MM.1S (cell line): ENCODE measurements at regions not wholly inside any gene's neighbourhood (a gene's known extent, or its start where the extent isn't known, plus 50 kb on each side); places are given as distances from the start of the nearest gene placed in this dataset.
"Not testable (repeated sequence)": the region's sequence is repeated elsewhere in the genome, so short reads cannot be mapped to it uniquely, and the experiment has no call there.

Experiments used
- DNase-seq: peaks from one replicate; pipeline ENCODE4 v3.0.0-alpha.2; 2015
- H2AFZ ChIP-seq: fragments of 300-600 bp; sonication (generic); 2 replicates; pipeline ENCODE4 v1.6.0; 2016; ENCODE audit warnings: antibody characterized with exemption, low read length
- H3F3A ChIP-seq: fragments of 300-600 bp; sonication (generic); 2 replicates; pipeline ENCODE4 v1.6.1; 2016; ENCODE audit warnings: mild to moderate bottlenecking, antibody characterized with exemption, low read length, moderate library complexity, mixed read lengths; ENCODE audit not compliant: insufficient read depth
- H3K27ac ChIP-seq: fragments of 300-600 bp; sonication (generic); 2 replicates; pipeline ENCODE4 v1.5.1; 2016; ENCODE audit warnings: mild to moderate bottlenecking, low read length
- H3K27me3 ChIP-seq: fragments of 300-600 bp; sonication (generic); replicated peaks from 2 replicates; pipeline ENCODE4 v1.6.0; 2016; ENCODE audit warnings: low read length; ENCODE audit not compliant: insufficient read depth
- H3K36me3 ChIP-seq: fragments of 300-600 bp; sonication (generic); replicated peaks from 2 replicates; pipeline ENCODE4 v1.6.1; 2016; ENCODE audit warnings: mild to moderate bottlenecking, low read length, mixed read lengths; ENCODE audit not compliant: insufficient read depth
- H3K4me1 ChIP-seq: fragments of 300-600 bp; sonication (generic); 2 replicates; pipeline ENCODE4 v1.6.1; 2016; ENCODE audit warnings: low read length, mixed read lengths
- H3K4me2 ChIP-seq: fragments of 300-600 bp; sonication (generic); 2 replicates; pipeline ENCODE4 v1.6.0; 2016; ENCODE audit warnings: low read depth, low read length
- H3K4me3 ChIP-seq: fragments of 300-600 bp; sonication (generic); 2 replicates; pipeline ENCODE4 v1.5.1; 2016; ENCODE audit warnings: low read length, mixed read lengths
- H3K79me2 ChIP-seq: fragments of 300-600 bp; sonication (generic); 2 replicates; pipeline ENCODE4 v1.6.1; 2016; ENCODE audit warnings: mixed run types, low read length, mixed read lengths
- H3K9ac ChIP-seq: fragments of 300-600 bp; sonication (generic); 2 replicates; pipeline ENCODE4 v1.6.1; 2016; ENCODE audit warnings: low read length, mixed read lengths
- H3K9me2 ChIP-seq: fragments of 300-600 bp; sonication (generic); replicated peaks from 2 replicates; pipeline ENCODE4 v1.6.1; 2016; ENCODE audit warnings: mild to moderate bottlenecking, low read length, mixed read lengths; ENCODE audit not compliant: insufficient read depth
- H3K9me3 ChIP-seq: fragments of 300-600 bp; sonication (generic); replicated peaks from 2 replicates; pipeline ENCODE4 v1.6.1; 2016; ENCODE audit warnings: mild to moderate bottlenecking, low read length, mixed read lengths; ENCODE audit not compliant: insufficient read depth
- H4K20me1 ChIP-seq: fragments of 300-600 bp; sonication (generic); 2 replicates; pipeline ENCODE4 v1.6.1; 2016; ENCODE audit warnings: mild to moderate bottlenecking, low read length, moderate library complexity, mixed read lengths; ENCODE audit not compliant: insufficient read depth
- CTCF ChIP-seq: fragments of 300-600 bp; sonication (generic); IDR thresholded peaks from 2 replicates; pipeline ENCODE4 v1.5.1; 2016; ENCODE audit warnings: antibody characterized with exemption, low read length, mixed read lengths
- EZH2 ChIP-seq: fragments of 300-600 bp; sonication (generic); optimal IDR thresholded peaks from 2 replicates; pipeline ENCODE3; 2017; ENCODE audit warnings: low read depth, mild to moderate bottlenecking, antibody characterized with exemption, low read length, mixed read lengths
- EZH2phosphoT487 ChIP-seq: fragments of 300-600 bp; sonication (generic); IDR thresholded peaks from 2 replicates; pipeline ENCODE4 v1.6.1; 2018; ENCODE audit warnings: antibody characterized with exemption, low read length

GRCh38 chr4:157700898-157701694, 471.7 kb downstream of the GASK1B start:
- Histone ChIP-seq H3K27ac (no peak overlapping the region), H3K4me2 (no peak overlapping the region), H2AFZ (no peak overlapping the region), H3K4me3 (no peak overlapping the region), H3K27me3 (no peaks in the 10 kb centered on the region), H3K9ac (no peak overlapping the region), H3F3A (no peaks in the 10 kb centered on the region), H3K4me1 (no peaks in the 10 kb centered on the region), H3K9me3 (no peaks in the 10 kb centered on the region), H4K20me1 (no peaks in the 10 kb centered on the region), H3K79me2 (no peaks in the 10 kb centered on the region), H3K36me3 (no peaks in the 10 kb centered on the region), H3K9me2 (no peaks in the 10 kb centered on the region)
- no peak for DNase-seq
- no peak for TF ChIP-seq EZH2
- TF ChIP-seq CTCF, result no peak
- no peak for TF ChIP-seq EZH2phosphoT487

DNA sequence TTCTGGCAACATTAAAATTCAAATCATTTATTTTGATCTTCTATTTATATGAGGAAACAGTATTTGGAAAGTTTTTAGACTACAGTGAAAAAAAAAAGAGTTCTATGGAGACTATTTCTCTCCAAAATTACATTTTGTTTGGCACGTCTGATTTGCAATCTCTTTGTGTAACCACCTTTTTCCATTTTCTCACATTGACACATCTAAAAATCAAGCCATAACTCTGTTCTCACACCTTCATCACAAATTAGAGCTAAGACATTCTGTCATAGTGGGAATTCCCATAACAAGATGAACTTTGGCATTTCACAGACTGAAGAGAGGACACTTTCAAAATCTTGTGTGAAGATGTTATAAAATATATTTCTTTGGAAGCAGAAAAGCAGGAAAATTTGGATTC, 468.9 kb downstream of the GRIA2 start:
- Histone ChIP-seq H3K4me3 (no peak overlapping the region), H3K36me3 (no peaks in the 10 kb centered on the region), H3K27me3 (no peaks in the 10 kb centered on the region), H3K79me2 (no peaks in the 10 kb centered on the region), H3K4me1 (no peaks in the 10 kb centered on the region), H3K4me2 (no peak overlapping the region), H2AFZ (no peak overlapping the region), H4K20me1 (no peaks in the 10 kb centered on the region), H3K9me2 (no peaks in the 10 kb centered on the region), H3K9me3 (no peaks in the 10 kb centered on the region), H3K9ac (no peak overlapping the region), H3F3A (no peaks in the 10 kb centered on the region), H3K27ac (no peak overlapping the region)
- DNase-seq, result no peak
- no peak for TF ChIP-seq EZH2phosphoT487

DNA sequence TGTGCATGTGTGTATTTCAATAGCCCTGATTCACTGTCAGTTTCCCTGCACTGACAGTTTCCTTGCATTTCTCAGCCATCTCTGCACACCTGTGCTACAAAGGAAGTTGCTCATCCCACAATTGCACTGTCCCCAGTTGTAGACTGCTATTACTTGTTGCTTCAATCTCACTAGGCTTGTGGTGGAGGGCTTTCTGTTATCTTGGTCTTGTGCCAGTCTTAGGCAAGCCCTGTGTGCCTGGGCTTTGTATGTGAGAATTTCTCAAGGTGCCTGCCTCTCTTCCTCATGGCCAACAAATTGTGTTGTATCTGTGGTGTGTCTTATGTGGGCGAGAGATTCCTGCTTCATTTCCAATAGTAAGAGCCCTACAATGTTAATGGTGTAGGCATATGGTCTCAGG, 467.4 kb downstream of the GRIA2 start:
- Histone ChIP-seq H2AFZ (no peak overlapping the region), H3K9me3 (no peaks in the 10 kb centered on the region), H3K27me3 (no peaks in the 10 kb centered on the region), H3K9me2 (no peaks in the 10 kb centered on the region), H3K79me2 (no peaks in the 10 kb centered on the region), H3F3A (no peaks in the 10 kb centered on the region), H3K9ac (no peak overlapping the region), H3K4me2 (no peak overlapping the region), H3K36me3 (no peaks in the 10 kb centered on the region), H4K20me1 (no peaks in the 10 kb centered on the region), H3K27ac (no peak overlapping the region), H3K4me1 (no peaks in the 10 kb centered on the region), H3K4me3 (no peak overlapping the region)
- no peak for TF ChIP-seq EZH2phosphoT487
- no peak for TF ChIP-seq EZH2
- no peak for TF ChIP-seq CTCF
- DNase-seq, result no peak

DNA sequence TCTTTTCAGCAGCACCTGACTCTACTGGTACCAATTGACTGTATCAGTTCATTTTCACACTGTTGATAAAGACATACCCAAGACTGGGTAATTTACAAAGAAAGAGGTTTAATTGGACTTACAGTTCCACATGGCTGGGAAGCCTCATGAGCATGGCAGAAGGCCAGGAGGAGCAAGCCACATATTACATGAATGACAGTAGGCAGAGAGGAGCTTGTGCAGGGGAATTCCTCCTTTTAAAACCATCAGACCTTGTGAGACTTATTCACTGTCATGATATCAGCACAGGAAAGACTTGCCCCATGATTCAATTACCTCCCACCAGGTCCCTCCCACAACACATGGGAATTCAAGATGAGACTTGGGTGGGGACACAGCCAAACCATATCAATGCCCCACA, 458.8 kb downstream of the GRIA2 start:
- not testable (repeated sequence) for H3K9me2 ChIP-seq, H3K4me3 ChIP-seq, H3K27ac ChIP-seq, H3K4me2 ChIP-seq, H3F3A ChIP-seq, H3K9me3 ChIP-seq, H4K20me1 ChIP-seq, H3K9ac ChIP-seq, H2AFZ ChIP-seq, H3K4me1 ChIP-seq, H3K27me3 ChIP-seq, H3K36me3 ChIP-seq, DNase-seq, H3K79me2 ChIP-seq
